HepG2 (cell line): ENCODE measurements at regions not wholly inside any gene's neighbourhood (a gene's known extent, or its start where the extent isn't known, plus 50 kb on each side); places are given as distances from the start of the nearest gene placed in this dataset.

Source experiments
- ATF7-NPFF ChIP-seq: sonication (generic); formaldehyde crosslinking; IDR thresholded peaks from 2 replicates; pipeline ENCODE4 v1.8.1; 2023; ENCODE audit warnings: mild to moderate bottlenecking, low read depth, missing genetic modification reagents, moderate library complexity
- DNMT1 ChIP-seq: sonication (generic); formaldehyde crosslinking; IDR thresholded peaks from 2 replicates; pipeline ENCODE4 v1.5.1; 2020; ENCODE audit warnings: mild to moderate bottlenecking, missing genetic modification reagents
- MED8 ChIP-seq: sonication (generic); formaldehyde crosslinking; IDR thresholded peaks from 2 replicates; pipeline ENCODE4 v1.8.1; 2023; ENCODE audit warnings: mild to moderate bottlenecking, missing genetic modification reagents; ENCODE audit not compliant: insufficient replicate concordance
- MIER3 ChIP-seq: IDR thresholded peaks from 2 replicates; pipeline ENCODE4 v1.6.1; 2016; ENCODE audit warnings: missing compliant biosample characterization, borderline replicate concordance
- MLLT10 ChIP-seq: sonication (generic); formaldehyde crosslinking; IDR thresholded peaks from 2 replicates; pipeline ENCODE4 v1.4.0; 2020; ENCODE audit warnings: missing genetic modification reagents
- MTF1 ChIP-seq: sonication (generic); formaldehyde crosslinking; IDR thresholded peaks from 2 replicates; pipeline ENCODE4 v1.5.0; 2020; ENCODE audit warnings: missing genetic modification reagents
- NBN ChIP-seq: fragments of 450-650 bp; conservative IDR thresholded peaks from 2 replicates; pipeline ENCODE4 v1.6.1; 2017
- NFE2L1 ChIP-seq: sonication (generic); formaldehyde crosslinking; IDR thresholded peaks from 2 replicates; pipeline ENCODE4 v1.4.0; 2020; ENCODE audit warnings: missing genetic modification reagents, mild to moderate bottlenecking, borderline replicate concordance
- NFKB2 ChIP-seq: sonication (generic); formaldehyde crosslinking; IDR thresholded peaks from 2 replicates; pipeline ENCODE4 v1.4.0; 2020; ENCODE audit warnings: missing genetic modification reagents, borderline replicate concordance
- RARG ChIP-seq: sonication (generic); formaldehyde crosslinking; IDR thresholded peaks from 2 replicates; pipeline ENCODE4 v1.4.0; 2020; ENCODE audit warnings: low read depth, mild to moderate bottlenecking, missing genetic modification reagents
- TOE1 ChIP-seq: sonication (generic); formaldehyde crosslinking; IDR thresholded peaks from 2 replicates; pipeline ENCODE4 v1.4.0; 2020; ENCODE audit warnings: mild to moderate bottlenecking, missing genetic modification reagents
- ZFP36 ChIP-seq: fragments of 150-350 bp; IDR thresholded peaks from 2 replicates; pipeline ENCODE4 v1.6.1; 2018; ENCODE audit warnings: borderline replicate concordance, low read length, low read depth; ENCODE audit not compliant: partially characterized antibody
- ZNF17 ChIP-seq: sonication (generic); formaldehyde crosslinking; IDR thresholded peaks from 2 replicates; pipeline ENCODE4 v1.5.0; 2020; ENCODE audit warnings: mild to moderate bottlenecking, missing genetic modification reagents
- ZNF562 ChIP-seq: sonication (generic); formaldehyde crosslinking; IDR thresholded peaks from 2 replicates; pipeline ENCODE4 v1.8.0; 2022; ENCODE audit warnings: missing genetic modification reagents, borderline replicate concordance
- ZNF737 ChIP-seq: sonication (generic); formaldehyde crosslinking; IDR thresholded peaks from 2 replicates; pipeline ENCODE4 v1.5.0; 2020; ENCODE audit warnings: missing genetic modification reagents, mild to moderate bottlenecking, borderline replicate concordance
- ZNF766 ChIP-seq: sonication (generic); formaldehyde crosslinking; IDR thresholded peaks from 2 replicates; pipeline ENCODE4 v1.5.0; 2020; ENCODE audit warnings: missing genetic modification reagents, borderline replicate concordance
- ZNF83 ChIP-seq: sonication (generic); formaldehyde crosslinking; IDR thresholded peaks from 2 replicates; pipeline ENCODE4 v1.4.0; 2020; ENCODE audit warnings: missing genetic modification reagents, mild to moderate bottlenecking, borderline replicate concordance
- ZNF841 ChIP-seq: sonication (generic); formaldehyde crosslinking; IDR thresholded peaks from 2 replicates; pipeline ENCODE4 v1.8.1; 2023; ENCODE audit warnings: missing genetic modification reagents, borderline replicate concordance
- TF ChIP-seq, protein P1 (sequence below), 2 experiments: sonication (generic) in 1 of 2; formaldehyde crosslinking in 1 of 2; IDR thresholded peaks; 2 replicates each; pipeline versions ENCODE4 v1.4.0 to v1.6.1; 2016 to 2020; ENCODE audit warnings: borderline replicate concordance in 1 of 2, low read depth in 1 of 2, mild to moderate bottlenecking in 1 of 2, missing genetic modification reagents in 1 of 2
- TF ChIP-seq, protein P2 (sequence below): sonication (generic); formaldehyde crosslinking; IDR thresholded peaks from 2 replicates; pipeline ENCODE4 v1.5.1; 2020; ENCODE audit warnings: missing genetic modification reagents, mild to moderate bottlenecking, borderline replicate concordance
- TF ChIP-seq, protein P3 (sequence below): sonication (generic); formaldehyde crosslinking; IDR thresholded peaks from 2 replicates; pipeline ENCODE4 v1.4.0; 2020; ENCODE audit warnings: missing genetic modification reagents
- TF ChIP-seq, protein P4 (sequence below): sonication (generic); formaldehyde crosslinking; IDR thresholded peaks from 2 replicates; pipeline ENCODE4 v1.5.0; 2020; ENCODE audit warnings: missing genetic modification reagents

DNA sequence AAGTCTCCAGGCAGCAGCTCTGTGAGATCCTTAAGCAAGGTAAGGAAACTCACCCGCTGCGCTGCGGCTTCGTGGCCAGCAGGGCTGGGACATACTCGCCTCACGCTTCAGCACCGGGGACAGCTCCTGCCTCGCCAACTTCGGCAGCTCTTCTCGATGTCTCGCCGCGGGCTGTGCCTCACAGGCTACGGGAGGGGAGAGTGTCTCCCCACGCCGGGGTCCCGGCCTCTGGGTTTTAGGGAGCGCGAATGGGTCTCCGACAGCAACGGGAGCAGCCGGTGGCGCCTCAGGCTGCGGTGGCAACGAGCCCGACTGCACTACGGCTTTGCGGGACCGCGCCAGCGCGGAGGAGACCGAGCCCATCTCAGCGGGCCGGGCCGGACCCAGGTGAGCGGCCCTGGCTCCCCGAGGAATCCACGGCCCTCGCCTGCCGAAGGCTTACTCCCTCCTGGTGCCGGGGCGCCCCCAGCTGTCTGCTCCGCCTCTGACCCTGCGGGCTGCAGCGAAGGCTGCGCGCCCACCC, 62.4 kb downstream of the LSM5 start (continued):
- TF ChIP-seq, protein P1, sequence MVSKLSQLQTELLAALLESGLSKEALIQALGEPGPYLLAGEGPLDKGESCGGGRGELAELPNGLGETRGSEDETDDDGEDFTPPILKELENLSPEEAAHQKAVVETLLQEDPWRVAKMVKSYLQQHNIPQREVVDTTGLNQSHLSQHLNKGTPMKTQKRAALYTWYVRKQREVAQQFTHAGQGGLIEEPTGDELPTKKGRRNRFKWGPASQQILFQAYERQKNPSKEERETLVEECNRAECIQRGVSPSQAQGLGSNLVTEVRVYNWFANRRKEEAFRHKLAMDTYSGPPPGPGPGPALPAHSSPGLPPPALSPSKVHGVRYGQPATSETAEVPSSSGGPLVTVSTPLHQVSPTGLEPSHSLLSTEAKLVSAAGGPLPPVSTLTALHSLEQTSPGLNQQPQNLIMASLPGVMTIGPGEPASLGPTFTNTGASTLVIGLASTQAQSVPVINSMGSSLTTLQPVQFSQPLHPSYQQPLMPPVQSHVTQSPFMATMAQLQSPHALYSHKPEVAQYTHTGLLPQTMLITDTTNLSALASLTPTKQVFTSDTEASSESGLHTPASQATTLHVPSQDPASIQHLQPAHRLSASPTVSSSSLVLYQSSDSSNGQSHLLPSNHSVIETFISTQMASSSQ (IDR thresholded peaks at IDR 0.05; ENCODE audit: low read depth): no peak
- TF ChIP-seq, protein P1 (CRISPR knock-in tag; IDR thresholded peaks at IDR 0.05; ENCODE audit: borderline replicate concordance): 0 out of 2 replicates have a peak, but pooled peaks have one; percentile 38
- TF ChIP-seq ZNF766: peak; percentile 93
- no peak for TF ChIP-seq NFE2L1
- TF ChIP-seq, protein P2, sequence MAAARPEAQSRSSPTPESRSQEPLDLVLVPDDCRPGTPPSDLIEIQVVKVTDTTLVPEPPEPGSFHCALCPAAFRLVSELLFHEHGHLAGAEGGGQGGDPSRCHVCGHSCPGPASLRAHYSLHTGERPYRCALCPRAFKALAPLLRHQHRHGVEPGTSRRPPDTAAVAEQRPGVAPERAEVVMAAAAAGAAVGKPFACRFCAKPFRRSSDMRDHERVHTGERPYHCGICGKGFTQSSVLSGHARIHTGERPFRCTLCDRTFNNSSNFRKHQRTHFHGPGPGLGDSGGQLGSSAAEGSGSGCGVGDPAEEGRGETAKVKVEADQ: no peak
- no peak for TF ChIP-seq MLLT10 (CRISPR knock-in tag)
- TF ChIP-seq, protein P3, sequence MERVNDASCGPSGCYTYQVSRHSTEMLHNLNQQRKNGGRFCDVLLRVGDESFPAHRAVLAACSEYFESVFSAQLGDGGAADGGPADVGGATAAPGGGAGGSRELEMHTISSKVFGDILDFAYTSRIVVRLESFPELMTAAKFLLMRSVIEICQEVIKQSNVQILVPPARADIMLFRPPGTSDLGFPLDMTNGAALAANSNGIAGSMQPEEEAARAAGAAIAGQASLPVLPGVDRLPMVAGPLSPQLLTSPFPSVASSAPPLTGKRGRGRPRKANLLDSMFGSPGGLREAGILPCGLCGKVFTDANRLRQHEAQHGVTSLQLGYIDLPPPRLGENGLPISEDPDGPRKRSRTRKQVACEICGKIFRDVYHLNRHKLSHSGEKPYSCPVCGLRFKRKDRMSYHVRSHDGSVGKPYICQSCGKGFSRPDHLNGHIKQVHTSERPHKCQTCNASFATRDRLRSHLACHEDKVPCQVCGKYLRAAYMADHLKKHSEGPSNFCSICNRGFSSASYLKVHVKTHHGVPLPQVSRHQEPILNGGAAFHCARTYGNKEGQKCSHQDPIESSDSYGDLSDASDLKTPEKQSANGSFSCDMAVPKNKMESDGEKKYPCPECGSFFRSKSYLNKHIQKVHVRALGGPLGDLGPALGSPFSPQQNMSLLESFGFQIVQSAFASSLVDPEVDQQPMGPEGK (CRISPR knock-in tag): peak; percentile 41; the same call in 1 of the 2 replicates
- no peak for TF ChIP-seq MED8 (CRISPR knock-in tag)
- TF ChIP-seq NBN: no peak
- TF ChIP-seq MTF1: peak; percentile 80; the same call in 1 of the 2 replicates
- TF ChIP-seq ZNF562 (CRISPR knock-in tag): peak; percentile 34; the same call in 1 of the 2 replicates
- peak; percentile 97 for TF ChIP-seq NFKB2 (CRISPR knock-in tag)
- peak; percentile 72; the same call in 1 of the 2 replicates for TF ChIP-seq MIER3 (CRISPR knock-in tag)
- no peak for TF ChIP-seq ZFP36
- no peak for TF ChIP-seq ZNF17 (CRISPR knock-in tag)
- TF ChIP-seq ZNF737 (CRISPR knock-in tag): no peak
- no peak; the same call in 1 of the 2 replicates for TF ChIP-seq DNMT1 (CRISPR knock-in tag)
- TF ChIP-seq, protein P4, sequence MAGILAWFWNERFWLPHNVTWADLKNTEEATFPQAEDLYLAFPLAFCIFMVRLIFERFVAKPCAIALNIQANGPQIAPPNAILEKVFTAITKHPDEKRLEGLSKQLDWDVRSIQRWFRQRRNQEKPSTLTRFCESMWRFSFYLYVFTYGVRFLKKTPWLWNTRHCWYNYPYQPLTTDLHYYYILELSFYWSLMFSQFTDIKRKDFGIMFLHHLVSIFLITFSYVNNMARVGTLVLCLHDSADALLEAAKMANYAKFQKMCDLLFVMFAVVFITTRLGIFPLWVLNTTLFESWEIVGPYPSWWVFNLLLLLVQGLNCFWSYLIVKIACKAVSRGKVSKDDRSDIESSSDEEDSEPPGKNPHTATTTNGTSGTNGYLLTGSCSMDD (CRISPR knock-in tag): no peak
- no peak; the same call in 1 of the 2 replicates for TF ChIP-seq TOE1 (CRISPR knock-in tag)
- no peak for TF ChIP-seq RARG (CRISPR knock-in tag)
- TF ChIP-seq ATF7-NPFF: peak; percentile 81; the same call in 1 of the 2 replicates
- TF ChIP-seq ZNF841: no peak; the same call in 1 of the 2 replicates
- TF ChIP-seq ZNF83 (CRISPR knock-in tag): no peak
